HFF-Myc (cell line): ENCODE measurements at regions not wholly inside any gene's neighbourhood (a gene's known extent, or its start where the extent isn't known, plus 50 kb on each side); places are given as distances from the start of the nearest gene placed in this dataset.

Experiments used
- DNase-seq: peaks from one replicate; pipeline ENCODE4 v3.0.0-alpha.2; 2011; ENCODE audit warnings: low read depth; ENCODE audit errors: extremely low read depth
- H3K4me3 ChIP-seq: replicated peaks from 2 replicates; pipeline ENCODE4 v1.5.1; 2011; ENCODE audit warnings: low read depth, mild to moderate bottlenecking, control low read depth, low read length
- CTCF ChIP-seq: IDR thresholded peaks from 2 replicates; pipeline ENCODE4 v1.5.1; 2012; ENCODE audit warnings: mild to moderate bottlenecking, low read depth, low read length, control low read depth; ENCODE audit errors: missing control alignments

- no peak for DNase-seq
- TF ChIP-seq CTCF, result no peak
- H3K4me3 ChIP-seq, result no peak overlapping the region
Observed at GRCh38 chr16:55130911-55131310, 193.1 kb upstream of the IRX6 start.

GRCh38 chr16:55133654-55134053 lies 190.3 kb upstream of the IRX6 start:
- DNase-seq, result no peak
- TF ChIP-seq CTCF, result no peak
- no peak overlapping the region for H3K4me3 ChIP-seq

DNA sequence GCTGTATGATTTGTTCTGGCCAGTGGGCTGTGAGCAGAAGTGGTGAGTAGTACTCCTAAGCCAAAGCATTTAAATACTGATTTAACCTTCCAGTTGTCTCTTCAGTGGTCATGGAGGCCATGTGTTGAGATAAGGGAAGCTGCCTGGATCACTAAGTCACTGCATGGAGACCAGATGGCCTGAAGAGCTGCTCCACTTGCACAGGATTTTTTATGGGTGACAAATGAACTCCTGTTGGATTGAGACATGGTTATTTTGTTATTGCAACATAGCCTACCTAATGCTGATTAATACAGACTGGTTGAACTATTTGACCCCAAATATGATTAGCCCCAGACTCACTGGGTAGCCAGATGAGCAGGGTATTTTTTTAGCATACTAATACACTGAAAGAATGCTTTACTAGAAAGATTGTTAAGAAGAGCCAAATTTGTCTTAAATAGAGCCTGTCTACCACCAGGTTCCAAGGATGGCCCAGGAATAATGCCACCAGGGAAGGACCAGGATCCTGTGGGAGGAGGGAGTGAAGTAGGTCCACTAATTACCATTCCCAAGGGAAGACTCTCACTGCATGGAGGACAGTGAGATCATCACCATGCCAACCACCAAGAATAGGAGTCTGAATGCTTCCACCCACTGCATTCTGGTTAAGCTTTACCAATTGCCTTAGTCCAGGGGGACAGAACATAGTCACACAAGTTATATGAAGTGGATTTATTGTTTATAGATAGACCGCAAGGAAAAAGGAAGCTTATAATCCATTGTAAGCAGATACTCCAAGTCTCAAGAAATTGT lies 187.4 kb upstream of the IRX6 start:
- DNase-seq, result peak; percentile 59
- no peak overlapping the region for H3K4me3 ChIP-seq
- TF ChIP-seq CTCF, result no peak

- no peak for TF ChIP-seq CTCF
- no peak for DNase-seq
- H3K4me3 ChIP-seq, result no peak overlapping the region
Observed at GRCh38 chr16:55138298-55138697, 185.7 kb upstream of the IRX6 start.

DNA sequence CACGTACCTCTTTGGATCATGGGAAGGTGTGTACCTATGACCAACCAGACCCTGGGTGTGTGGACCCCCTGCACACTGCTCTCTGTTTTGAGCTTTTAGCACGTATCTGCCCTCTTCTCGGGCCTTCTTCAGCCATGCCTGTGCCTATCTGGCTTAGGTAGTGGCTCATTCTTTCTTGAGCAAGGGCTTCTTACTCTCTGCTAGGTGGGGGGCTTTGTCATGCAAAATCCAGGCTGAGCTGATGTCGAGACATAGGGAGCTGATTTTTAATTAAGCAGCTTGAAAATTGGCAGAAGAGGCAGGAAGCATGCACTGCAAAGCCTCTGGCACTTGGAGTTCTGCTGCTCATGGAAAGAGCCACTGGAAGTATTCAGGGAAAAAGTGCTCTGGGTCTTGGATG lies 181.6 kb upstream of the IRX6 start:
- no peak for DNase-seq
- no peak for TF ChIP-seq CTCF
- no peak overlapping the region for H3K4me3 ChIP-seq

- DNase-seq, result no peak
- no peak overlapping the region for H3K4me3 ChIP-seq
- no peak for TF ChIP-seq CTCF
Observed at GRCh38 chr16:55144651-55145050, 179.4 kb upstream of the IRX6 start.
